HepG2 (cell line): ENCODE measurements at regions not wholly inside any gene's neighbourhood (a gene's known extent, or its start where the extent isn't known, plus 50 kb on each side); places are given as distances from the start of the nearest gene placed in this dataset.

Experiments
- CHCHD3 ChIP-seq: sonication (generic); formaldehyde crosslinking; IDR thresholded peaks from 2 replicates; pipeline ENCODE4 v1.8.0; 2022; ENCODE audit warnings: mild to moderate bottlenecking, missing genetic modification reagents, moderate library complexity
- CREB1 ChIP-seq, 2 experiments: fragments of 450-650 bp in 1 of 2; IDR thresholded peaks; 2 replicates each; pipeline ENCODE4 v1.6.1; 2016 to 2017; ENCODE audit warnings: control low read depth in 1 of 2, mild to moderate bottlenecking in 1 of 2, missing compliant biosample characterization in 1 of 2, missing genetic modification characterization in 1 of 2
- POLR2A ChIP-seq, 2 experiments: IDR thresholded peaks; 2 replicates each; pipeline ENCODE4 v1.6.1; 2011; ENCODE audit warnings: low read depth in 2 of 2, low read length in 2 of 2, mild to moderate bottlenecking in 1 of 2, moderate library complexity in 1 of 2; ENCODE audit not compliant: insufficient read depth in 1 of 2
- SIN3B ChIP-seq: fragments of 150-350 bp; IDR thresholded peaks from 2 replicates; pipeline ENCODE4 v1.6.1; 2014; ENCODE audit warnings: low read length
- TF ChIP-seq, protein P1 (sequence below): sonication (generic); formaldehyde crosslinking; conservative IDR thresholded peaks from 2 replicates; pipeline ENCODE4 v1.4.0; 2020; ENCODE audit warnings: missing genetic modification reagents

DNA sequence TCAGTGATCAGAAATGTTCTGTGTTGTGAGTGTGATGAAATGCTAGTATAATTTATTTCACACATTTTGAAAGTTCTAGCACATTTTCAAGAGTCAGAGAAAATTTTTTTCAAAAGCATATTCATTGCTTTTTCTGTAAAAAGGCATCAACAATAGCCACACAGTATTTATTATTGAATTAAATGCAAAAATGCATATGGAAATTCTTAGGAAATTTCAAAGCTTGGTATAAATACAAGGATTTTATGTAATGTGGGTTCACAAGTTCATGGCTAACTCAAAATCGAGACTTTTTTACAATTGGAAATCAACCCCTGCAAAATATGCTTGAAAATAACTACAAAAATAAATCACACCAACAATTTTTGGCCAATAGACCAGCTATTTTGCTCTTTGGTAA is 302.0 kb upstream of the ECI2 start:
- TF ChIP-seq CREB1 (IDR thresholded peaks at IDR 0.05) (no peak), CREB1 (CRISPR knock-in tag; IDR thresholded peaks at IDR 0.05) (no peak), POLR2A (IDR thresholded peaks at IDR 0.05; ENCODE audit: insufficient read depth in 1 of 2, low read depth in 2 of 2, low read length in 2 of 2) (no peak), SIN3B (no peak), CHCHD3 (no peak)
- TF ChIP-seq, protein P1, sequence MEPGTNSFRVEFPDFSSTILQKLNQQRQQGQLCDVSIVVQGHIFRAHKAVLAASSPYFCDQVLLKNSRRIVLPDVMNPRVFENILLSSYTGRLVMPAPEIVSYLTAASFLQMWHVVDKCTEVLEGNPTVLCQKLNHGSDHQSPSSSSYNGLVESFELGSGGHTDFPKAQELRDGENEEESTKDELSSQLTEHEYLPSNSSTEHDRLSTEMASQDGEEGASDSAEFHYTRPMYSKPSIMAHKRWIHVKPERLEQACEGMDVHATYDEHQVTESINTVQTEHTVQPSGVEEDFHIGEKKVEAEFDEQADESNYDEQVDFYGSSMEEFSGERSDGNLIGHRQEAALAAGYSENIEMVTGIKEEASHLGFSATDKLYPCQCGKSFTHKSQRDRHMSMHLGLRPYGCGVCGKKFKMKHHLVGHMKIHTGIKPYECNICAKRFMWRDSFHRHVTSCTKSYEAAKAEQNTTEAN, result no peak
